Right lobe of liver (tissue), 6 donors: ENCODE measurements at regions not wholly inside any gene's neighbourhood (a gene's known extent, or its start where the extent isn't known, plus 50 kb on each side); places are given as distances from the start of the nearest gene placed in this dataset.

Experiments used
- ATAC-seq, 4 donors: fragments of 200-7000 bp; cut with Tn5 transposase; one replicate each; pipeline ENCODE4 v1.9.1; 2020; ENCODE audit warnings: mild to moderate bottlenecking in 4 of 4, moderate library complexity in 4 of 4
- DNase-seq, 3 donors: peaks; one replicate each; pipeline ENCODE4 v3.0.0-alpha.2; 2020
- H3K27ac ChIP-seq, 3 donors: fragments of 200-600 bp; one replicate each; pipeline ENCODE4 v1.8.0; 2022
- H3K27me3 ChIP-seq, 2 donors: fragments of 200-600 bp; one replicate each; pipeline ENCODE4 v1.8.0; 2022
- H3K36me3 ChIP-seq, 4 donors: fragments of 200-600 bp; sonication (generic) in 1 of 4; one replicate each; pipeline versions ENCODE4 v1.5.1 to v1.8.0; 2017 to 2022; ENCODE audit warnings: control low read depth in 1 of 4
- H3K4me1 ChIP-seq, 4 donors: fragments of 200-600 bp; sonication (generic) in 1 of 4; one replicate each; pipeline versions ENCODE4 v1.5.1 to v1.8.0; 2017 to 2022; ENCODE audit warnings: control low read depth in 1 of 4
- H3K4me3 ChIP-seq, 3 donors: fragments of 200-600 bp; one replicate each; pipeline ENCODE4 v1.8.0; 2022
- H3K9me3 ChIP-seq, 4 donors: fragments of 200-600 bp; sonication (generic) in 1 of 4; one replicate each; pipeline versions ENCODE4 v1.5.1 to v1.8.0; 2017 to 2022; ENCODE audit warnings: control low read depth in 1 of 4
- CTCF ChIP-seq, 4 donors: fragments of 200-600 bp in 3 of 4; fragments of 450-650 bp in 1 of 4; IDR thresholded peaks; one replicate each; pipeline versions ENCODE4 v1.5.1 to v1.8.0; 2016 to 2022; ENCODE audit warnings: antibody characterized with exemption in 4 of 4, mild to moderate bottlenecking in 2 of 4
- POLR2A ChIP-seq: fragments of 450-650 bp; IDR thresholded peaks from one replicate; pipeline ENCODE4 v1.6.1; 2017; ENCODE audit warnings: antibody characterized with exemption, mild to moderate bottlenecking
- WGBS: methylation state at CpG from one replicate; pipeline ENCODE4 v1.1.6; 2018; ENCODE audit warnings: low coverage, low lambda C conversion rate; ENCODE audit not compliant: insufficient coverage; ENCODE audit errors: missing lambda C conversion rate; 5-methylcytosine and 5-hydroxymethylcytosine counted together
- intact Hi-C, 2 donors: fragments of 100-400 bp; cut with DNase I; formaldehyde crosslinking; loops; one replicate each; pipeline versions ENCODE4 v1.11.2 to v1.14.1; 2022
- donor health status: DM: no; HTN: yes; CAD: no.
- donor health status: DM: no; HTN: no; CAD: no.
- donor health status: DM: no; HTN: no; CAD: no.
- donor health status: DM: no; HTN: yes; CAD: no.
- donor health status: DM: no; HTN: yes; CAD: no.

- WGBS, result 6% methylated on average over 6 of the region's 82 CpGs
- peak overlapping the region; percentile 31 to 45 (median 39) for H3K4me3 ChIP-seq
- intact Hi-C loops, result no loop called here
- no peak overlapping the region for H3K27ac ChIP-seq
- no peaks in the 10 kb centered on the region for H3K36me3 ChIP-seq
- peaks cover 0 to 25% (median 5%) of the 10 kb centered on the region in 4 donors for H3K4me1 ChIP-seq
- ATAC-seq, result peak; percentile 6 to 23 (median 16)
- DNase-seq, result no peak
- no peaks in the 10 kb centered on the region for H3K9me3 ChIP-seq
- peaks cover 4 to 12% of the 10 kb centered on the region in 2 donors for H3K27me3 ChIP-seq
- TF ChIP-seq POLR2A (no peak), CTCF (IDR thresholded peaks at IDR 0.05) (peak; percentile 17 to 29 (median 20))
These were observed 271.4 kb downstream of the FOXD2 start for GRCh38 chr1:47709019-47709871.

- intact Hi-C loops, result loop anchor here in 1 of 2 donors (5.0 kb wide), 1 partner anchor 278 kb away; no protein-coding TSS in a partner anchor
- Histone ChIP-seq H3K9me3 (no peaks in the 10 kb centered on the region), H3K27me3 (peaks cover 4 to 12% of the 10 kb centered on the region in 2 donors), H3K27ac (no peak overlapping the region), H3K4me1 (peaks cover 0 to 25% (median 5%) of the 10 kb centered on the region in 4 donors), H3K36me3 (no peaks in the 10 kb centered on the region), H3K4me3 (peak overlapping the region; percentile 31 to 45 (median 39))
- TF ChIP-seq CTCF (IDR thresholded peaks at IDR 0.05), result peak in 1 of 4 donors; percentile 3
- TF ChIP-seq POLR2A, result no peak
- 6% methylated on average over 3 of the region's 25 CpGs for WGBS
- peak in 2 of 3 donors; percentile 49 for DNase-seq
- peak; percentile 53 to 62 (median 58) for ATAC-seq
These were observed 272.0 kb downstream of the FOXD2 start for GRCh38 chr1:47709872-47710231.

- Histone ChIP-seq H3K36me3 (no peaks in the 10 kb centered on the region), H3K4me1 (peaks cover 0 to 25% (median 5%) of the 10 kb centered on the region in 4 donors), H3K27ac (no peak overlapping the region), H3K9me3 (no peaks in the 10 kb centered on the region), H3K27me3 (peaks cover 4 to 12% of the 10 kb centered on the region in 2 donors), H3K4me3 (peak overlapping the region in 1 of 3 donors; percentile 45)
- intact Hi-C loops, result loop anchor here in 1 of 2 donors (5.0 kb wide), 1 partner anchor 278 kb away; no protein-coding TSS in a partner anchor
- WGBS, result 2% methylated on average over 15 of the region's 46 CpGs
- DNase-seq (peak; percentile 86 to 88 (median 86)), ATAC-seq (peak; percentile 94 to 97 (median 96))
- TF ChIP-seq POLR2A (no peak), CTCF (IDR thresholded peaks at IDR 0.05) (peak in 3 of 4 donors; percentile 98 to 99 (median 98))
These were observed 272.7 kb downstream of the FOXD2 start for GRCh38 chr1:47710329-47711071.
